ENCODE measurements at regions not wholly inside any gene's neighbourhood (a gene's known extent, or its start where the extent isn't known, plus 50 kb on each side); places are given as distances from the start of the nearest gene placed in this dataset.

DNA sequence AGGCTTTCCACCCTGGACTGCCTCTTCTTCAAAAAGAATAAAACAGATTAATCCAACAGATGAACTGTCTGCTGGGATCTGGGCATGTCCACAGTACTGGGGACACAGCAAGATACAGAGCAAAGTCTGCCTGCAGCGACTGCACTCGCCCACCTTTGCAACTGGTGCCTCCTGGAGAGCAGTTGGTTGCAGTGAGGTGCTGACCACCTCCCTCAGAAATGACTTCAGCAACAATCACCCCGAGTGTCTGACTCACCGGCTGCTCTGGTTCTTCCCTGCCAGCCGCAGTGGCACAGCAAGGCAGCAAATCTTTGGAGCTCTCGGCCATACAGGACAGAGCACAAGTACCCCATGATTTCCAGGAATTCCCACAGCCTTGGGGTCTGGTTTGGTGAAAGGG lies 179.7 kb downstream of the ANAPC1 start:
- TF ChIP-seq TAF1 (IDR thresholded peaks at IDR 0.05; ENCODE audit: low read depth, low read length): no peak
- TF ChIP-seq, protein P1, sequence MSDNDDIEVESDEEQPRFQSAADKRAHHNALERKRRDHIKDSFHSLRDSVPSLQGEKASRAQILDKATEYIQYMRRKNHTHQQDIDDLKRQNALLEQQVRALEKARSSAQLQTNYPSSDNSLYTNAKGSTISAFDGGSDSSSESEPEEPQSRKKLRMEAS (IDR thresholded peaks at IDR 0.05): no peak
- no peak for TF ChIP-seq SRF (IDR thresholded peaks at IDR 0.05; ENCODE audit: low read depth, low read length)
- no peak for TF ChIP-seq POLR2A (IDR thresholded peaks at IDR 0.05; ENCODE audit: control extremely low read depth in 1 of 2, low read depth in 2 of 2, low read length in 2 of 2)
- TF ChIP-seq ZNF274 (IDR thresholded peaks at IDR 0.05; ENCODE audit: borderline replicate concordance, extremely low read depth, low read length): no peak
- TF ChIP-seq, protein P2, sequence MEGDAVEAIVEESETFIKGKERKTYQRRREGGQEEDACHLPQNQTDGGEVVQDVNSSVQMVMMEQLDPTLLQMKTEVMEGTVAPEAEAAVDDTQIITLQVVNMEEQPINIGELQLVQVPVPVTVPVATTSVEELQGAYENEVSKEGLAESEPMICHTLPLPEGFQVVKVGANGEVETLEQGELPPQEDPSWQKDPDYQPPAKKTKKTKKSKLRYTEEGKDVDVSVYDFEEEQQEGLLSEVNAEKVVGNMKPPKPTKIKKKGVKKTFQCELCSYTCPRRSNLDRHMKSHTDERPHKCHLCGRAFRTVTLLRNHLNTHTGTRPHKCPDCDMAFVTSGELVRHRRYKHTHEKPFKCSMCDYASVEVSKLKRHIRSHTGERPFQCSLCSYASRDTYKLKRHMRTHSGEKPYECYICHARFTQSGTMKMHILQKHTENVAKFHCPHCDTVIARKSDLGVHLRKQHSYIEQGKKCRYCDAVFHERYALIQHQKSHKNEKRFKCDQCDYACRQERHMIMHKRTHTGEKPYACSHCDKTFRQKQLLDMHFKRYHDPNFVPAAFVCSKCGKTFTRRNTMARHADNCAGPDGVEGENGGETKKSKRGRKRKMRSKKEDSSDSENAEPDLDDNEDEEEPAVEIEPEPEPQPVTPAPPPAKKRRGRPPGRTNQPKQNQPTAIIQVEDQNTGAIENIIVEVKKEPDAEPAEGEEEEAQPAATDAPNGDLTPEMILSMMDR (IDR thresholded peaks at IDR 0.05; ENCODE audit: control extremely low read depth in 1 of 3, insufficient read depth in 1 of 3, low read depth in 1 of 3, low read length in 3 of 3): no peak

Data from H1 (cell line).